ENCODE measurements at regions not wholly inside any gene's neighbourhood (a gene's known extent, or its start where the extent isn't known, plus 50 kb on each side); places are given as distances from the start of the nearest gene placed in this dataset.

DNA sequence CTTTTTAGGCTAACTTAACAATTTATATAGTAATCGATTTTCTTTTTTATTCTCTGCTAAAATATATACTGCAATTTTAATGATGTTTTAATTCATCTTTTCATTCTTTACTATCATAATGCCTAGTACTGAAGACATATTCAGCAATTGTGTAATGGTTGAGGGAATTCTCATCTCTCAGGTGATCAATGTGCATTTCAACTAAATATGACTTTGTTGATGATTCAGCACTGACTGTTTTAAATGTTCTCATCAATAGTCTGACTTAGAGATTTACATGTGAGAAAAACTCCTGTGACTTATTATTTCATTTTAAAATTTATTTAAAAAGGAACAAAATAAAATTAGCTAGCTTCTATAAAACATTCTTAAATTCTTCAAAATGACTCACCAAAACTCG is 1450.3 kb downstream of the STIM2 start:
- TF ChIP-seq, protein P1, sequence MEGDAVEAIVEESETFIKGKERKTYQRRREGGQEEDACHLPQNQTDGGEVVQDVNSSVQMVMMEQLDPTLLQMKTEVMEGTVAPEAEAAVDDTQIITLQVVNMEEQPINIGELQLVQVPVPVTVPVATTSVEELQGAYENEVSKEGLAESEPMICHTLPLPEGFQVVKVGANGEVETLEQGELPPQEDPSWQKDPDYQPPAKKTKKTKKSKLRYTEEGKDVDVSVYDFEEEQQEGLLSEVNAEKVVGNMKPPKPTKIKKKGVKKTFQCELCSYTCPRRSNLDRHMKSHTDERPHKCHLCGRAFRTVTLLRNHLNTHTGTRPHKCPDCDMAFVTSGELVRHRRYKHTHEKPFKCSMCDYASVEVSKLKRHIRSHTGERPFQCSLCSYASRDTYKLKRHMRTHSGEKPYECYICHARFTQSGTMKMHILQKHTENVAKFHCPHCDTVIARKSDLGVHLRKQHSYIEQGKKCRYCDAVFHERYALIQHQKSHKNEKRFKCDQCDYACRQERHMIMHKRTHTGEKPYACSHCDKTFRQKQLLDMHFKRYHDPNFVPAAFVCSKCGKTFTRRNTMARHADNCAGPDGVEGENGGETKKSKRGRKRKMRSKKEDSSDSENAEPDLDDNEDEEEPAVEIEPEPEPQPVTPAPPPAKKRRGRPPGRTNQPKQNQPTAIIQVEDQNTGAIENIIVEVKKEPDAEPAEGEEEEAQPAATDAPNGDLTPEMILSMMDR (IDR thresholded peaks at IDR 0.05; ENCODE audit: insufficient read depth, low read length), result no peak
- TF ChIP-seq POLR2AphosphoS5 (IDR thresholded peaks at IDR 0.05; ENCODE audit: low read depth) (no peak), SPI1 (IDR thresholded peaks at IDR 0.05; ENCODE audit: borderline replicate concordance, low read depth) (no peak)

All from HL-60 (cell line).